ENCODE measurements at regions not wholly inside any gene's neighbourhood (a gene's known extent, or its start where the extent isn't known, plus 50 kb on each side); places are given as distances from the start of the nearest gene placed in this dataset.

DNA sequence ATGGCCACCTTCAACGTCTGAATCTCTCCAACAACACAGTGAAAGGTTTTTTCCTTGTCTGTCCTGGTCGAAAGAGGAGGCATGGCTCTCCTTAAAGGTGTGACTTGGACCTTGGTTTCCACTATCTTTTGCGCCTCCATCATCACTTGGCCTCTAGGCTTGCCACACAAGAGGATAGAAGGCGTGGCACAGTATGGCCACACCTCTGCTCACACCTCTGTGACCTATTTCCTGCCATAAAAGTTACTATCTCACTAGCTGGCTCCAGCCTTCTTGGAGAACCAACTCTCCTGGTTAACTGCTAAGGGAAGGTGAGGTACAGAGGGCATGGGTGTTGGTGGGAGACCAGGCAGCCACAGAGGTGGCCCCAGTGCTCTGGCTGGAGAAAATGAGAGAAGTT is 165.9 kb downstream of the UXS1 start:
- no peak overlapping the region for H3K4me3 ChIP-seq (IDR thresholded peaks at IDR 0.05; ENCODE audit: insufficient read depth, low read depth, low read length)
- H3K4me1 ChIP-seq (ENCODE audit: low read depth, poor library complexity, severe bottlenecking) = no peaks in the 10 kb centered on the region
- no peak overlapping the region for H2AFZ ChIP-seq (ENCODE audit: low read depth)
- H3K79me2 ChIP-seq (ENCODE audit: insufficient read depth, low read depth) = no peaks in the 10 kb centered on the region
- no peak overlapping the region for H3K9ac ChIP-seq
- no peaks in the 10 kb centered on the region for H4K20me1 ChIP-seq (ENCODE audit: insufficient read depth)
- H3K27ac ChIP-seq = no peak overlapping the region
- no peaks in the 10 kb centered on the region for H3K36me3 ChIP-seq (ENCODE audit: insufficient read depth)
- H3K4me2 ChIP-seq = no peak overlapping the region
- TF ChIP-seq, protein P1, sequence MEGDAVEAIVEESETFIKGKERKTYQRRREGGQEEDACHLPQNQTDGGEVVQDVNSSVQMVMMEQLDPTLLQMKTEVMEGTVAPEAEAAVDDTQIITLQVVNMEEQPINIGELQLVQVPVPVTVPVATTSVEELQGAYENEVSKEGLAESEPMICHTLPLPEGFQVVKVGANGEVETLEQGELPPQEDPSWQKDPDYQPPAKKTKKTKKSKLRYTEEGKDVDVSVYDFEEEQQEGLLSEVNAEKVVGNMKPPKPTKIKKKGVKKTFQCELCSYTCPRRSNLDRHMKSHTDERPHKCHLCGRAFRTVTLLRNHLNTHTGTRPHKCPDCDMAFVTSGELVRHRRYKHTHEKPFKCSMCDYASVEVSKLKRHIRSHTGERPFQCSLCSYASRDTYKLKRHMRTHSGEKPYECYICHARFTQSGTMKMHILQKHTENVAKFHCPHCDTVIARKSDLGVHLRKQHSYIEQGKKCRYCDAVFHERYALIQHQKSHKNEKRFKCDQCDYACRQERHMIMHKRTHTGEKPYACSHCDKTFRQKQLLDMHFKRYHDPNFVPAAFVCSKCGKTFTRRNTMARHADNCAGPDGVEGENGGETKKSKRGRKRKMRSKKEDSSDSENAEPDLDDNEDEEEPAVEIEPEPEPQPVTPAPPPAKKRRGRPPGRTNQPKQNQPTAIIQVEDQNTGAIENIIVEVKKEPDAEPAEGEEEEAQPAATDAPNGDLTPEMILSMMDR (conservative IDR thresholded peaks at IDR 0.05; ENCODE audit: low read depth, low read length) = no peak
- no peaks in the 10 kb centered on the region for H3K27me3 ChIP-seq (ENCODE audit: insufficient read depth, low read depth)

DNA sequence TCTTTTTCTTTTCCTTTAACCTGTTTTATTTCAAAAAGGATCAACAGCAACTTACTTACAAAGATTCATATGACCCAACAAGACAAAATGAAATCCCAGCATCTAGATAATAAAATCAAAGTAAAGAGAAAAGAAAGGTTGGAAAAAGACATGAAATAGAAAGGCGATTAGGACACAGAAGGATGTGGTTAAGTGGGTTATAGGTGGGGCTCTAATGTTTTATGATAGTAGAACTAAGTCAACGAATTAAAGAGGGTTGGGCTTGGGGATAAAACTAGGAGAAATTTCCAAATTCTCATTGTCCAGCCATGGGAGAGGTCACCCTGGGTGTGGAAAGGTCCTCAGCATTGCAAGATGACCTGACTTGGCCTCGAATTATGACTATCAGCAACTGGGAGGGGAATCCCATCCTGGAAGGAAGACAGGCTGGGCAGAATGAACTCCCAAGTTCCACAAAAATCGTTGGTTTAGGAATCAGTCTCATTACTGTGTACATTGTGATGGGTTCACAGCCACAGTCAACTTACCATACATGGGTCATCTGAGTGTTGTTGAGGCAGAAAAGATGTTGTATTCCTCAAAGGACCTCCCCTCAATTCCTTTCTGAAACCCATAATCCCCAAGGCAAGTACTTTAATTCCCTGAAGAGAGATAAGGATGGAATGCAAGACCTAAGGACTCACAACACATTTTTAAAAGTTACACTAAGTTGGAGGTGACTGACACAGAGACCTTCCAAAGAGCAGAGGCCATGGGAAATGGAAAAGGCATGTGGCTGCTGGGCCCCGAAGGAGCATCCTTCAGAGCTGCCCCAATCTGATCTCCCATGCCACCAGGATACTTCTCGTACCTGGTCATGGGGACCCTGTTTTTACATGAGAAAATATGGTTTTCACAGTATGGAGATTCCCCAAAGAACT is 167.6 kb downstream of the UXS1 start:
- H3K9ac ChIP-seq = no peak overlapping the region
- no peak overlapping the region for H3K27ac ChIP-seq
- H3K79me2 ChIP-seq (ENCODE audit: insufficient read depth, low read depth) = no peaks in the 10 kb centered on the region
- H3K4me2 ChIP-seq = no peak overlapping the region
- TF ChIP-seq, protein P1 (conservative IDR thresholded peaks at IDR 0.05; ENCODE audit: low read depth, low read length) = no peak
- no peaks in the 10 kb centered on the region for H3K36me3 ChIP-seq (ENCODE audit: insufficient read depth)
- no peaks in the 10 kb centered on the region for H4K20me1 ChIP-seq (ENCODE audit: insufficient read depth)
- H3K4me3 ChIP-seq (IDR thresholded peaks at IDR 0.05; ENCODE audit: insufficient read depth, low read depth, low read length) = no peak overlapping the region
- H3K27me3 ChIP-seq (ENCODE audit: insufficient read depth, low read depth) = no peaks in the 10 kb centered on the region
- no peaks in the 10 kb centered on the region for H3K4me1 ChIP-seq (ENCODE audit: low read depth, poor library complexity, severe bottlenecking)
- no peak overlapping the region for H2AFZ ChIP-seq (ENCODE audit: low read depth)

DNA sequence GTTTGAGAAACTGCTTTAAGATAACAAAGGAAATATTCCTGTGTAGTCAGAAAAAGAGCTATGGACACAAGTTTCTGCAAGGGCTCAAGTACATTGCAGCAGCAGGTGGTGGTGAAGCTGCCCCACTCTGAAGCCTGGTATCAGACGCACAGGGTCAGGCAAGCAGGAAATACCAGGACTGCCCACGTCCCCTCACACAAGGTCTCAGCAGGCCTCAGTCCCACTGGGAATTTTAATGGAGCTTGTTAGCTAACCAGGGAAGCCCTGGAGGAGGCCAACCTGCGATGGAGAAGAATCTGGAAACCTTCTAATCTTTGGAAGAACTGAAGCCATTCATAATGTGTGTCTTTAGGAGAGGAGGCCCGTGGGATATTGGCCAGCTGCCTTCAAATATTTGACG is 168.3 kb downstream of the UXS1 start:
- Histone ChIP-seq H3K36me3 (ENCODE audit: insufficient read depth) (no peaks in the 10 kb centered on the region), H4K20me1 (ENCODE audit: insufficient read depth) (no peaks in the 10 kb centered on the region), H3K27ac (no peak overlapping the region), H3K27me3 (ENCODE audit: insufficient read depth, low read depth) (no peaks in the 10 kb centered on the region), H2AFZ (ENCODE audit: low read depth) (no peak overlapping the region), H3K79me2 (ENCODE audit: insufficient read depth, low read depth) (no peaks in the 10 kb centered on the region), H3K4me1 (ENCODE audit: low read depth, poor library complexity, severe bottlenecking) (no peaks in the 10 kb centered on the region), H3K4me2 (no peak overlapping the region), H3K4me3 (IDR thresholded peaks at IDR 0.05; ENCODE audit: insufficient read depth, low read depth, low read length) (no peak overlapping the region), H3K9ac (no peak overlapping the region)
- TF ChIP-seq, protein P1 (conservative IDR thresholded peaks at IDR 0.05; ENCODE audit: low read depth, low read length) = no peak

DNA sequence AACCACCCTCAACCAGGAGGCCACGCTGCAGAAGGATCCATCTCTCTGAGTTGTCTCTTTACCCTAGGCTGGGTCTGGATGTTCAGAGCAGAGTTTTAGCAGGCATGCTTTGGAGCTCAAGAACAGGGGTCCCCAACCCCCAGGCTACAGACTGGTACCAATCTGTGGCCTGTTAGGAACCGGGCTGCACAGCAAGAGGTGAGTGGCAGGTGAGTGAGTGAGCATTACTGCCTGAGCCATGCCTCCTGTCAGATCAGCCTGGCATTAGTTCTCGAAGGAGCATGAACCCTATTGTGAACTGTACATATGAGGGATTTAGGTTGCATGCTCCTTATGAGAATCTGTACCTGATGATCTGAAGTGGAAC is 172.5 kb downstream of the UXS1 start:
- no peaks in the 10 kb centered on the region for H3K27me3 ChIP-seq (ENCODE audit: insufficient read depth, low read depth)
- TF ChIP-seq, protein P1 (conservative IDR thresholded peaks at IDR 0.05; ENCODE audit: low read depth, low read length) = no peak
- no peak overlapping the region for H3K27ac ChIP-seq
- H3K4me1 ChIP-seq (ENCODE audit: low read depth, poor library complexity, severe bottlenecking) = no peaks in the 10 kb centered on the region
- no peak overlapping the region for H3K4me3 ChIP-seq (IDR thresholded peaks at IDR 0.05; ENCODE audit: insufficient read depth, low read depth, low read length)
- no peaks in the 10 kb centered on the region for H3K36me3 ChIP-seq (ENCODE audit: insufficient read depth)
- H3K4me2 ChIP-seq = no peak overlapping the region
- no peaks in the 10 kb centered on the region for H4K20me1 ChIP-seq (ENCODE audit: insufficient read depth)
- no peak overlapping the region for H2AFZ ChIP-seq (ENCODE audit: low read depth)
- H3K79me2 ChIP-seq (ENCODE audit: insufficient read depth, low read depth) = no peaks in the 10 kb centered on the region
- H3K9ac ChIP-seq = no peak overlapping the region

Data from KMS-11 (cell line).